SK-N-SH (cell line): ENCODE measurements at regions not wholly inside any gene's neighbourhood (a gene's known extent, or its start where the extent isn't known, plus 50 kb on each side); places are given as distances from the start of the nearest gene placed in this dataset.

Source experiments
- CTCF ChIA-PET: fragments of 300-600, 350-600 bp; formaldehyde crosslinking; extraction: SDS; loops from one replicate; lab custom pipeline; 2021; lab: Yijun Ruan, JAX
- POLR2A ChIA-PET: fragments of 350-600 bp; sonication (Branson Sonifier 250); formaldehyde crosslinking; extraction: SDS; loops from one replicate; lab custom pipeline; 2020; ENCODE audit warnings: antibody characterized with exemption, inconsistent platforms; lab: Yijun Ruan, JAX
- DNase-seq: peaks from one replicate; pipeline ENCODE4 v3.0.0; 2012
- H2AFZ ChIP-seq: fragments of 200-600 bp; sonication (generic); 2 replicates; pipeline ENCODE4 v1.8.1; 2016; ENCODE audit warnings: antibody characterized with exemption, mild to moderate bottlenecking, low read depth
- H3F3A ChIP-seq: fragments of 200-600 bp; sonication (generic); replicated peaks from 2 replicates; pipeline ENCODE3; 2016; ENCODE audit warnings: antibody characterized with exemption, mild to moderate bottlenecking; ENCODE audit not compliant: insufficient read depth
- H3K27ac ChIP-seq, 2 experiments: fragments of 200-500 bp in 1 of 2; fragments of 200-600 bp in 1 of 2; sonication (Bioruptor generic) in 1 of 2; sonication (generic), shearing (Covaris generic) in 1 of 2; 2 replicates each; pipeline versions ENCODE4 v1.5.1 to v1.6.1; 2014 to 2016; ENCODE audit warnings: low read depth in 2 of 2, inconsistent platforms in 1 of 2, low read length in 1 of 2, mild to moderate bottlenecking in 1 of 2, mixed read lengths in 1 of 2
- H3K27me3 ChIP-seq: fragments of 200-600 bp; sonication (generic), shearing (Covaris generic); 2 replicates; pipeline ENCODE4 v1.6.1; 2016; ENCODE audit warnings: mixed run types; ENCODE audit not compliant: insufficient read depth
- H3K36me3 ChIP-seq, 2 experiments: fragments of 200-500 bp in 1 of 2; fragments of 200-600 bp in 1 of 2; sonication (Bioruptor generic) in 1 of 2; sonication (generic) in 1 of 2; replicated peaks in 1 of 2; 2 replicates each; pipeline versions ENCODE3 to v1.5.1; 2014 to 2016; ENCODE audit warnings: low read length in 1 of 2, mild to moderate bottlenecking in 1 of 2; ENCODE audit not compliant: insufficient read depth in 2 of 2, control insufficient read depth in 1 of 2
- H3K4me1 ChIP-seq, 2 experiments: fragments of 200-500 bp in 1 of 2; fragments of 200-600 bp in 1 of 2; sonication (Bioruptor generic) in 1 of 2; sonication (generic), shearing (Covaris generic) in 1 of 2; 2 replicates each; pipeline versions ENCODE4 v1.5.1 to v1.6.1; 2014 to 2016; ENCODE audit warnings: low read depth in 1 of 2, low read length in 1 of 2, mixed run types in 1 of 2; ENCODE audit not compliant: insufficient read depth in 2 of 2, control insufficient read depth in 1 of 2
- H3K4me2 ChIP-seq: fragments of 200-600 bp; sonication (generic), shearing (Covaris generic); 2 replicates; pipeline ENCODE4 v1.6.1; 2017; ENCODE audit warnings: mixed run types
- H3K4me3 ChIP-seq, 2 experiments: fragments of 200-500 bp in 1 of 2; fragments of 200-600 bp in 1 of 2; sonication (Bioruptor generic) in 1 of 2; sonication (generic), shearing (Covaris generic) in 1 of 2; 2 replicates each; pipeline versions ENCODE4 v1.5.1 to v1.8.1; 2014 to 2016; ENCODE audit warnings: low read depth in 2 of 2, inconsistent platforms in 1 of 2, low read length in 1 of 2, mild to moderate bottlenecking in 1 of 2, mixed read lengths in 1 of 2, moderate library complexity in 1 of 2
- H3K79me2 ChIP-seq: fragments of 200-600 bp; sonication (generic); 2 replicates; pipeline ENCODE4 v1.8.1; 2017; ENCODE audit warnings: mild to moderate bottlenecking; ENCODE audit not compliant: insufficient read depth
- H3K9ac ChIP-seq: fragments of 200-600 bp; sonication (generic); 2 replicates; pipeline ENCODE4 v1.6.1; 2017; ENCODE audit warnings: mixed run types
- H3K9me2 ChIP-seq: fragments of 200-600 bp; sonication (generic); 2 replicates; pipeline ENCODE4 v1.6.1; 2017; ENCODE audit warnings: mixed run types
- H3K9me3 ChIP-seq: fragments of 200-600 bp; sonication (generic); 2 replicates; pipeline ENCODE4 v1.6.1; 2017; ENCODE audit warnings: mixed run types, mild to moderate bottlenecking, moderate library complexity
- H4K20me1 ChIP-seq: fragments of 200-600 bp; sonication (generic); 2 replicates; pipeline ENCODE4 v1.6.1; 2017; ENCODE audit warnings: mild to moderate bottlenecking, mixed run types; ENCODE audit not compliant: insufficient read depth
- CTCF ChIP-seq: fragments of 200-600 bp; sonication (generic); IDR thresholded peaks from 2 replicates; pipeline ENCODE4 v1.6.1; 2017; ENCODE audit warnings: antibody characterized with exemption, mild to moderate bottlenecking, moderate library complexity
- FOXJ3 ChIP-seq: sonication (generic); formaldehyde crosslinking; IDR thresholded peaks from 2 replicates; pipeline ENCODE4 v1.5.1; 2020; ENCODE audit warnings: mild to moderate bottlenecking, missing genetic modification reagents
- MEF2A ChIP-seq: IDR thresholded peaks from 2 replicates; pipeline ENCODE4 v1.4.0; 2012; ENCODE audit warnings: low read depth, borderline replicate concordance
- MXI1 ChIP-seq: IDR thresholded peaks from 2 replicates; pipeline ENCODE4 v1.6.1; 2012; ENCODE audit warnings: mild to moderate bottlenecking, low read depth, low read length, improper control_type of control experiment
- NRF1 ChIP-seq: IDR thresholded peaks from 2 replicates; pipeline ENCODE4 v1.6.1; 2012; ENCODE audit warnings: low read depth, mild to moderate bottlenecking, low read length
- POLR2AphosphoS5 ChIP-seq: IDR thresholded peaks from 2 replicates; pipeline ENCODE4 v1.6.1; 2012; ENCODE audit warnings: low read depth, low read length
- RCOR1 ChIP-seq: fragments of 150-350 bp; IDR thresholded peaks from 2 replicates; pipeline ENCODE4 v1.6.1; 2017; ENCODE audit warnings: antibody characterized with exemption, low read length
- SMC3 ChIP-seq: IDR thresholded peaks from 2 replicates; pipeline ENCODE4 v1.6.1; 2012; ENCODE audit warnings: low read depth, low read length, improper control_type of control experiment
- TAF1 ChIP-seq: IDR thresholded peaks from 2 replicates; pipeline ENCODE4 v1.6.1; 2012; ENCODE audit warnings: low read depth, mild to moderate bottlenecking, low read length, moderate library complexity, borderline replicate concordance
- WGBS: methylation state at CpG from one replicate; pipeline ENCODE4 v1.1.6; 2017; ENCODE audit warnings: low lambda C conversion rate; 5-methylcytosine and 5-hydroxymethylcytosine counted together

- Histone ChIP-seq H4K20me1 (no peaks in the 10 kb centered on the region), H3K4me1 (no peaks in the 10 kb centered on the region), H3K36me3 (no peaks in the 10 kb centered on the region), H3K9me3 (no peaks in the 10 kb centered on the region), H3K4me2 (no peak overlapping the region), H3K4me3 (no peak overlapping the region), H2AFZ (no peak overlapping the region), H3K27ac (no peak overlapping the region), H3K9me2 (no peaks in the 10 kb centered on the region), H3F3A (no peaks in the 10 kb centered on the region), H3K9ac (no peak overlapping the region), H3K27me3 (no peaks in the 10 kb centered on the region; the same call in 1 of the 2 replicates), H3K79me2 (no peaks in the 10 kb centered on the region)
- no peak for TF ChIP-seq POLR2AphosphoS5
- no peak for TF ChIP-seq MXI1
- WGBS: 23% methylated on average over 4 of the region's 4 CpGs
- DNase-seq: no peak
- ChIA-PET POLR2A (no interaction called here), CTCF (no interaction called here)
Measured at GRCh38 chr2:58950795-58951462, 709.8 kb upstream of the FANCL start.

GRCh38 chr2:58939388-58939787 is 698.3 kb upstream of the FANCL start:
- TF ChIP-seq POLR2AphosphoS5 (no peak), SMC3 (no peak), NRF1 (no peak), MEF2A (no peak), TAF1 (no peak), FOXJ3 (no peak)
- TF ChIP-seq, all 33 proteins: peak for 0
- no peaks in the 10 kb centered on the region for H3K79me2 ChIP-seq
- no peaks in the 10 kb centered on the region for H4K20me1 ChIP-seq
- no peaks in the 10 kb centered on the region for H3K36me3 ChIP-seq
- H3K9ac ChIP-seq: no peak overlapping the region
- no peak overlapping the region for H3K4me2 ChIP-seq
- CTCF ChIA-PET: interaction anchor here (1.1 to 1.3 kb wide), 2 partner anchors 10 to 31 kb away, joined by 3 to 4 read pairs; no protein-coding TSS in a partner anchor
- no peaks in the 10 kb centered on the region for H3K27me3 ChIP-seq
- H3K27ac ChIP-seq: no peak overlapping the region
- H3K9me2 ChIP-seq: no peaks in the 10 kb centered on the region
- no peaks in the 10 kb centered on the region for H3F3A ChIP-seq
- no peak overlapping the region for H2AFZ ChIP-seq
- POLR2A ChIA-PET: no interaction called here
- H3K4me1 ChIP-seq: no peaks in the 10 kb centered on the region
- no peak overlapping the region for H3K4me3 ChIP-seq
- DNase-seq: no peak
- no peaks in the 10 kb centered on the region for H3K9me3 ChIP-seq

GRCh38 chr2:58938988-58939387 is 697.9 kb upstream of the FANCL start:
- no peaks in the 10 kb centered on the region for H3F3A ChIP-seq
- 50% methylated on average over 1 of the region's 1 CpG for WGBS
- ChIA-PET POLR2A (no interaction called here), CTCF (interaction anchor here (0.6 to 1.3 kb wide), 3 partner anchors 10 to 31 kb away, joined by 3 to 4 read pairs (median 3); no protein-coding TSS in a partner anchor)
- no peak overlapping the region for H3K27ac ChIP-seq
- H3K9ac ChIP-seq: no peak overlapping the region
- H2AFZ ChIP-seq: no peak overlapping the region
- H4K20me1 ChIP-seq: no peaks in the 10 kb centered on the region
- no peaks in the 10 kb centered on the region for H3K27me3 ChIP-seq
- H3K4me3 ChIP-seq: no peak overlapping the region
- no peaks in the 10 kb centered on the region for H3K36me3 ChIP-seq
- no peaks in the 10 kb centered on the region for H3K79me2 ChIP-seq
- H3K9me3 ChIP-seq: no peaks in the 10 kb centered on the region
- DNase-seq: no peak
- H3K4me1 ChIP-seq: no peaks in the 10 kb centered on the region
- H3K9me2 ChIP-seq: no peaks in the 10 kb centered on the region
- H3K4me2 ChIP-seq: no peak overlapping the region
- TF ChIP-seq RCOR1 (no peak), CTCF (no peak)
